HG02938 (cell line): ENCODE measurements at regions not wholly inside any gene's neighbourhood (a gene's known extent, or its start where the extent isn't known, plus 50 kb on each side); places are given as distances from the start of the nearest gene placed in this dataset.
"Not testable (repeated sequence)": the region's sequence is repeated elsewhere in the genome, so short reads cannot be mapped to it uniquely, and the experiment has no call there.

Source experiments
- ATAC-seq: cut with Tn5 transposase; IDR thresholded peaks from one replicate; pipeline ENCODE4 v1.9.1; 2021; ENCODE audit warnings: mild to moderate bottlenecking, moderate library complexity; ENCODE audit not compliant: unreplicated experiment

DNA sequence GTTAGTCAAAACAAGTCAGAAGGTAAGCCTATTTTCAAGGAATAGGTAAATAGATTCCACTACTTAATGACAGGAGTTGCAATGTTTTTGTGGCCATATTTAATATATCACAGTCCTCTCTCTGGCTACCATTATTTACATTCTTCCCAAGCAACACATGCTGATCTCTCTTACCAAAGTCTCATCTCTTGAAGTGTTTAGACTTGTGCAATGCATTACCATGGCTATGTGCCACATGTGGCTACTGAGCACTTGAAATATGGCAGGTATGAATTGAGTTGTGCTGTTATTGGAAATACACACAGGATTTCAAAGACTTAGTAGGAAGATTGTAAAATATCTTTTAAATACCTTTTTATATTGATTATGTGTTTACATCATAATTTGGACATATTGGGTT lies 262.4 kb upstream of the PDE3A start:
- no peak for ATAC-seq

DNA sequence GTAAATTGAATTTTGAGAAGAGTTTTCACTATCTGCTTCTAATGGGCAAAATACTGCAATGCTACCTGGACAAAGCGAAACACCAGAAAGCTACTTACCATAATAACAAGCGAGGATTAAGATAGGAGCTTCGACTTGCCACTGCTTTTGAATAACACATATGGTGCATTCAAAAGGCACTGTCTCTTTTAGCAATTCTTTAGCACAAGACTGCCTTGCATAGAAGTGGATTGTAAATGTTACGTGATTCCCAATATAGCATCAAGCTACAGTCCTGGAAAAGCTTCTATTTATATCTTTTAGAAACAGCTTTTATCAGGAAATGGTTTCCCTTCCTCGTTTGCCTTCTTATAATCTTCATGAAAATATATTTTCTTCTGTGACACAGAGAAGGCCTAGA lies 258.7 kb upstream of the PDE3A start:
- no peak for ATAC-seq

DNA sequence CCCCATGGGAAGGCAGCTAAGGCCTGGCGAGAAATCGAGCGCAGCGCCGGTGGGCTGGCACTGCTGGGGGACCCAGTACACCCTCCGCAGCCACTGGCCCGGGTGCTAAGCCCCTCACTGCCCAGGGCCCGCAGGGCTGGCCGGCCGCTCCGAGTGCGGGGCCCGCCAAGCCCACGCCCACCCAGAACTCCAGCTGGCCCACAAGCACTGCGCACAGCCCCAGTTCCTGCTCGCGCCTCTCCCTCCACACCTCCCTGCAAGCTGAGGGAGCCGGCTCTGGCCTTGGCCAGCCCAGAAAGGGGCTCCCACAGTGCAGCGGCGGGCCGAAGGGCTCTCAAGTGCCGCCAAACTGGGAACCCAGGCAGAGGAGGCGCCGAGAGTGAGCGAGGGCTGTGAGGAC lies 253.0 kb upstream of the PDE3A start:
- ATAC-seq: not testable (repeated sequence)

DNA sequence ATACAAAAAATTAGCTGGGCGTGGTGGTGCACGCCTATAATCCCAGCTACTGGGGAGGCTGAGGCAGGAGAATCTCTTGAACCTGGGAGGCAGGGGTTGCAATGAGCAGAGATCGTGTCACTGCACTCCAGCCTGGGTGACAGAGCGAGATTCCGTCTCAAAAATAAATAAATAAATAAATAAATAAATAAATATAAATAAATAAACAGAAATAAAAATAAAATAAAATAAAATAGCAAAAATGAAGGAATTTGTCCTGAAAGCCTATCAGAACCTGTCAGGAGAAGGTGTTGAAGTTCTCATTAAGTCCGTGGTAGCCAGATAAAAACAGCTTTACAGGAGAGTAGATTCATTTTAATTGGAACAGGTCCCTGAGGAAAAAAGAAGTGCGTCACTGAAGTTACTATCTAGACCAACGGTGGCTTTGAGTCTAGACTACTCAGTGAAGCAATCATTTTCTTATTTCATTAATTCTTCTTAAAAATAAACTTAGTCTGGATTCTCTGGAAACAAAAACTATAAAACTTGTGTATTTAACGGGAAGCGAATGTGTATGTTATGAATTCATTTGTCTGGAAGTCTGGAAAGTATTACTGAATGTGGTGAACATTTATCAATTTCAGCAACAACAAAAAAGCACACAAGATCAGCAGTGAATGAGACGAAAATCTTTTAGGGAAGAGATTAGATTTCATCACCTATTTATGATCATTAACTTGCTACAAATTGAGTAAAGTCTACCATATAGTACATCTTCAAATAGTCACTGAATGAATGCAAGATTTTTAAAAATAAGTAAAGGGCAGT lies 248.5 kb upstream of the PDE3A start:
- ATAC-seq: no peak

DNA sequence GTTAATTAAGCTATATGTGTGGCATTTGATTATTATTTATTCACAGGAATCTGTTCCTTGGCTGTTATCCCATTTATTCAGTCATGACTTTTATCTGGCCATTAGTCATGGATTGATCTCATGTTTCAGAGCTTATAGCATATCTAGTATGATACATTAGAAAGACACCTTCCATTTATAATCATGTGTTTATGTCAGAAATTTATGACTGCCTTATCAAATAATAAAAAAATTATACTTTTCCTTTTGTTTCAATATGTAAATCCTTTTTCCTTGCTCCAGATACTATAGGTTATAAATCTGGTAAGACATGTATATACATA lies 248.0 kb upstream of the PDE3A start:
- no peak for ATAC-seq

DNA sequence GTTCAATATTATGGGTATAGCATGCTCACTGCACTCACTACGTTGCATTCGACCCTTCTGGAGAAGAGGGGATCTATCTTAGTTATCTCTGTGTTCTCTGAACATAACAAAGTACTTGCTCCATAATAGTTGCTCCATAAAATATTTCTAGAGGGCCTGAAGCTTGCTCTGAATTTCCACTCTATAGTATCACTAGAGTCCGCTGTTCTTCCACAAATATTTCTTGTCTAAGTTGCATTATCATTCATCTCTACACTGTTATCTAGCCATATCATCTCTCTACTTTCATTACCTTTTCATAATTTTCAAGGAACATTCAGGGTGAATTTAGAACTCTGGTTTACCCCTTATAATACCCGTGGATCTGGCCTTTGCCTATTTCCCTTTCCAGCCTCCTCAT lies 246.1 kb upstream of the PDE3A start:
- ATAC-seq: no peak

DNA sequence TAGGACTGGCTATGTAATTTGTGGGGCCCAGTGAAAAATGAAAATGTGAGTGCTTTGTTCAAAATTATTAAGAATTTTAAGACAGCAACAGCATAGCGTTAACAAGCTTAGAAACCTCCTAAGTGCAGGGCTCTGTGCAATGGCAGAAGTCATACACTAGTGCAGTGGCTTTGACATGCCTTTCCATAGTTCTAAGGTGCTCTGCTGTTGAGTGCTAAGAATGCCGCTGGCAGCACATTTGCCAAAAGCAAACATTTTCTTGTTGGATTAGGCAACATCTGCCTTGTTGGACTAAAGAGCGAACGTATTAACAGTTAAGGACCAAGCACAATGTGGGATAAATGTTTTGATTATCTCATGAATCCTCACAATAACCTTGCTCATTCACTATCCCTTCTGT lies 244.9 kb upstream of the PDE3A start:
- no peak for ATAC-seq

DNA sequence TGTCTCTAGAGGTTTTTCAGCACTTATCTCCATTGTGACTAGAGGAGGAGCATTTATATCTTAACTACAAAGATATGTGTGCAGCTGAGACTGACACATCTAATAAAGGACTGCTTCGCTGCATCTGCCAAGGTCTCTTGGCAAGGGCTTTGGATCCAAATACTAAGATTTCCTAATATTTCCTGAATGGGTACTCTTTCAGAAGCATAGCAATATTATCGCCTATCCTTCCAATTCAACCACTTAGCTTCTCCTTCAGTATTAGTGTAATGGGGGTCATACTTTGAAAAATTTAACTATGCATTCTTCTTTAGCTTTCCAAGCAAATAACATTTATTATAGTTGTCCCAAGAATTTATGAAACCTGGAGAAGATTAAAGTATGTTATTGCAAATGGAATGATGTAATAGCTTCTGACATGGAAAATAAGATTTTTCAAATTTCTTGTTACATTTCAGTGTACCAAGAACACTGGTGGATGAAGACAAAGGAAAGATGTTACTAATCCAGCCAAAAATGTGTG lies 243.0 kb upstream of the PDE3A start:
- no peak for ATAC-seq

DNA sequence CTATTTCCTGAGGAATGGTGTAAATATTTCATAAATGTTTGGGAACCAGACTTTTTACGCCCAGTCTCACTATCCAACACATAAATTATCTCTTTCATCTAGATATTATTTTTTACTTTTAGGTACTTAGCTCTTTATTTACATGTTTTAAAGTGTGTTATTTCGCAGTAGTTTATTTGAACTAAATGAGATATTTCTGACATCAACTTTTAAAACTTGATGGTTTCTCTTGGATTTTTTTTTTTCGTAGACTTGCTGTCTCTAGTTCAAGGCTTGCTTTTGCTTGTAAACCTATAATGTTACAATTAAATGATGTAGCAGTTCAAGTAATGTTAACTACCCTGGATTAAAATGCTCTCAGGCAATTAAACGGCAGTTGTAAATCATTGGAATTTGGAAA lies 241.7 kb upstream of the PDE3A start:
- no peak for ATAC-seq

DNA sequence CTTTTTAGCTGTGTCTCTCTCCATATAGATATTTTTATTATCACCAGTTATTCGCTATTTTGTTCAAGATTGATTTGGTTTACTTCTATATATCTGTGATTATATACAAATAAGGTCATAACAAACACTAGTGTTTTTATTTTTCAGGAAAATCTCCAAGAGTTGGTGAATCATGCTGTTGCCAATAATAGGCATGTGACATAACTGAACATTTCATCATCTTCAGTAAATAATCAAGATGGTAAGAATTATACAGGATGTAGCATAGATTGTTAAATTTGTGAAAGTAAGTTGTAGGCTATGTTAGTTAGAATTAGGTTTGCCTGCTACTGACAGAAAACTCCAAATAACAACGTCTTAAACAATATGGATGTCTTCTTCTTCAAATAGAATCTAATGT lies 240.9 kb upstream of the PDE3A start:
- ATAC-seq: no peak

DNA sequence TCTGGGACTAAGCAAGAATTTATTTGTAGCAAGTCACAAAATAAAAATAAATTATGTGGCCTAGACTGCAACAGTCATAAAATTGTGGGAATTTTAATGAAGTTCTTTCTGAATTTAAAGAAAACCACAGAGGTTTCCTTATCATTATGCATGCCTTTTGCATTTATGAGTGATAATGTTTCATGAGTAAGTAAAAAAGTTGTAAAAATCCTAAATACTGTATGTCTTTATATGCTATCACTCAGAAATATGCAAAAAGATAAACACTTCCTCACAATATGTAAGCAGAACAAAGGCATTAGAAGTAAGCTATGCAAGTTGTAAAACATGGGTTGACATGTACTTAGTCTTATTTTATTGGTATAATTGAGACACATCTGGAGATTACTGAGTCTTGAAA lies 239.4 kb upstream of the PDE3A start:
- ATAC-seq: no peak

DNA sequence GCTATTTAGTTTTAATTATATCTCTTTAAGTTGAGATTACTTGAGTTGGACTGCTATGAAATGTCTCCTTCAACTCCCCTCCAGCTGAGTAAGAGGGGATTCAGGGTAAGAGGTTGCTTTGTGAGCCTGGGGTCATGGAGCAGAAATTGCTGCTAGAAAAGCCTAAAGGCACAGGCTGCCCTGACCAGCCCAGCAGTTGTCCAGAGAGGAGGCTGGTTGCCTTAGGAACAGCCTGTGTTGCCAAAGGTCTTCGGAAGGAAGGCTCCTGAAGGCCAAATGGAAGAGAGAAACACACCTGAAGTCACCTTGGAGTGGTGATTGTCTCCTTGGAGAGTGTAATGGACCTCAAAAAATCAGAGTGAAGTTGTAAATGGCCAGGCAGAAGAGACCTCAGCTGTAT lies 235.5 kb upstream of the PDE3A start:
- ATAC-seq: no peak

DNA sequence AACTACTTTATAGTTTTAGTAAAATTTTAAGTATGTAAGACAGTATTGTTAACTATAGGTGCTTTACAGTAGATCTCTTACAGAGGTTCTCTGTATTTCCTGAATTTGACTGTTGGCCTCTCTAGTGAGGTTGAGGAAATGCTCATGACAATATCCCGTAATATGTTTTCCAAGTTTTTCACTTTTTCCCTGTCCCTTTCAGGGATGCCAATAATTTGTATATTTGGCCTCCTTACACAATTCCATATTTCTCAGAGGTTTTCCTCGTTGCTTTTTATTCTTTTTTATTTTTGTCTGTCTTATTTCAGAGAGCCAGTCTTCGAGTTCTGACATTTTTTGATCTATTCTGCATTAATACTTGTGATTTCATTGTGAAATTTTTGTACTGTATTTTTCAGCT lies 233.7 kb upstream of the PDE3A start:
- ATAC-seq: no peak

DNA sequence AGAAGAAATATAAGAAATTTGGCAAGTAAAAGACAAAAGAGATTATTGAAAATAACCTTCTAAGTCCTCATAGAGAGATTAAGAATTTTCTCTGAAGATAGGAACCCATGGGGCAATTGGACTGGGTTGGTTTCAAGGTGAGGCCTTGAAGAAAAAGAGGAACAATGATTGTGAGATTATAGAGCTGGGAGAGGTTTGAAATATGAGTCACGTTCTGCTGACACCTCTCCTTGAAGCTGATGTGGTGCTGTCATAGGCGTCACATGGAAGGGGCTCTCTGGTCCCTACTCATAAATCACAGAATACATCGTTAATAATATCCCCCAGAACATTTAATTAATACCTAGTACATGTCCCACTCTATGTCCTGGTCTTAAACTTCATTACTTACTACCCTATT lies 227.6 kb upstream of the PDE3A start:
- ATAC-seq: no peak

DNA sequence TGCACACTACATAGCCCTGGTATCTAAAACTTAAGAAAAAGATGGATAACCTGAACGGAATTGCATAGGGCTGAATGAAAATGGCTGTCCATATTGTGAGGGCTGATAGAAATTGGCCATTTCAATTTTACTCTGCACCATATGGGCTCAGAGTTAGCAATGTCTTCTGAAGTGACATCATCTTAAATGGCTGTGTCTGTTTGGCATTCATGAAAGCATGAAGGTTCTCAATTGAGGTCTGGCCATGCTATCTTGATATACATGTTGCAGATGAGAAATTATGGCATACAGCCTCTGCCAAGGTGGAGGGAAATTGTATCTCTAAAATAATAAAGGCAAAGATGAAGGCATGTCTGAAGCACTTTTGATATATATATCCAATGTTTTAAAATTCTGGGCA lies 226.0 kb upstream of the PDE3A start:
- ATAC-seq: no peak

DNA sequence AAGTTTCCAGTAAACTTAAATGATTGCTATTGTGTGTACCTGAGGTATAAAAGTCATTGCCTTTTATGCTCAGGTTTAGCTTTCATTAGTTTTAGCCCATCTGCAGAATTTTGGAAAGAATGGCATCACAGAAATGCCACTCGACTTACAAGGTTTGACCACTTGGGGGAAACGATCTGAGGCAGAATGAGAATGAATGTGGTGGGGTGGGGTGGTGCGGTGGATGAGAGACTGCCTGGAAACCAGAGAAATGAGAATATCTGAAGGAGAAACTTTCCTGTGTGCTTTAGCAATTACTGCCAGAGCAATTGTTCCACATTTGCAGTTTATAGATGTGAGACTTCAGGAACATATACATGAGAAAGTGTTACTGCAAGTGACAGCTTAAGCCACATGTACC lies 225.4 kb upstream of the PDE3A start:
- no peak for ATAC-seq

DNA sequence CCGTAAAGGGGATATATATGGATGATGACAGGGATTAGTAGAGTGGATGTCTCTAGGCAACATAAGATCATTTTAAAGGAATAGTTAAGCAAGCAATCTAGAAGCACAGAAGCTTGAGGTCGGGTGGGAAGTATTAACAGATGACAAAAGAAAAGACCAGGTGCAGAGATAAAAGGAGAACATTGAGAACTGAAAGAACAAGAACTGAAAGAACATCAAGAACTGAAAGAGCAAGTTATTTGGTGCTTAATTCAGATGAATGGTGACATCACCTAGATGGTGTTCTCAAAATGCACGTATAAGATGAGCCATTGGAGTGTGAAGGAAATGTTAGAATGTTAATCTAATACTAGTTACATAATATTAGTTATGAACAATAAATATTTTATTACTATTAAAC lies 224.0 kb upstream of the PDE3A start:
- ATAC-seq: no peak

DNA sequence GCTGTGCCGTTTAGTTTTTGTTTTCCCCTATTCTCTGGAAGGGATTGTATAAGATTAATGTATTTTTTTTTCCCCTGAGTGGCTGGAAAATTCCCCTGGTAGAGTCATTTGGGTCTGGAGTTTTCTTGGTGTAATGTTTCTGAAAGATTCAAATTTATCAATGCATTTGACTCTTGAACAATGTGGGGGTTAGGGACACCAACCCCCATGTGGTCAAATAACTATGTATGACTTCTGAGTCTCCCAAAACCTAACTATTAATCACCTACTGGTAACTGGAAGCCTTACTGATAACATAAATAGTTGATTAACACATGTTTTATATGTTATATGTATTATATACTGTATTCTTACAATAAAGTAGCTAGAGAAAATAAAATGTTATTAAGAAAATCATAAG lies 220.1 kb upstream of the PDE3A start:
- no peak for ATAC-seq

DNA sequence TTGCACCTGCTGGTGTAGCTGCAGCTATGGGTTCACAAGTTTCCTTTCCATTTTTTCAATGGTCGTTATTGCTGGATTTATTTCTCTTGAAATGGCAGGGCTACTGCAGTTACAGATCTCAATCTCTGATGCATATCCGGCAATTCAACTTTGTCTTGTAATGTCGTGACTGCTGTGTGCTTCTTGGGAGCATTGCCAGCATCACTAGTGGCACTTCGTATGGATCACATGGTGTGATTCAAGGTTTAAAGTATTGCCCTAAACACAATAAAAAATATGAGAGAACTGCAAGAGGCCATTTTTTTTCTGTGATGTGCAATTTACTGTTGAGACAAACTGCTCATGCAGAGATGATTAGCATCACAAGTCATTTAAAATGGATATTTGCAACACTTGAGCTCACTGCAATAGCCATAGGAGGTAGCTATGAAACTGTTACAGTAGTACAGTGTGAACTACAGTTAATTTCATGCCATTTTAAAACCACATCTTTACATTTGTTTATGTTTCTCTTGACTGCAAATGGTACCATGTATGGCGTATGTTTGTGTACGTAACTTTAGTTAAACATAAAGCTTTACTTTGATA lies 217.4 kb upstream of the PDE3A start:
- no peak for ATAC-seq

DNA sequence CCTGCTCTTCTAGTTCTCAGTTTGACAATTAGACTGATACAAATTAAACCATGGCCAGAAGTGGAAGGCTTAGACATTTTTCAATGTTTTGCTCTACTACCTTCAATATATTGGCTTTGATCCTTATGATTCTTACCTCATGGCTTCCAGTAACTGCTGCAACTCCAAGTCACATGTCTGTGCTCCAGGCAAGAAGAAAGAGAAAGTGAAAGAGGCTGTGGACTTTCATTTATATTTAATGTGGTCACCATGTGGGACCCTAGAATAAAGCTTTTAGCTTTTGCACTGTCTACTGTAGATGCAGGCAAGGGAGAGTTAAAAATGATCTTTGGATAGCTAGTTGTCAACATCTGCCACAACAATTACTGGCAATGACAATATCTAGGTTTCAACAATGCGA lies 214.3 kb upstream of the PDE3A start:
- ATAC-seq: no peak

DNA sequence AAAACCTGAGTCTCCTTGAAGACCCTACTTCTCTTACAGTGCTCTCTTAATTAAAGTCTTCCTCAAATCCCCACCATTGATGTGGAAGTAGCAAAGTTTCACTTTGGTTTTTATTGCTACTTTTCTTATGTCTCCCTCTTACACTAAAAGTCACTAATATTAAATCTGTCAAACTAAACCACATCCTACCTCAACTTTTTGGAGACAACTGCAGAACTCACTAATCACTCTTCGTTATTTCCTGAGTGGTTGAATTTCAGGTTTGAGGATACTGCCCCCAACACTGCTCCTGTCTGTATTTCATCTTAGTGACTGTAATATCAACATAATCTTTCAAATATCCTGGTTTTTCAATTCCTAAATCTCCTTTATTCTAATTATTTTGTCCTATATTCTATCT lies 213.0 kb upstream of the PDE3A start:
- no peak for ATAC-seq

DNA sequence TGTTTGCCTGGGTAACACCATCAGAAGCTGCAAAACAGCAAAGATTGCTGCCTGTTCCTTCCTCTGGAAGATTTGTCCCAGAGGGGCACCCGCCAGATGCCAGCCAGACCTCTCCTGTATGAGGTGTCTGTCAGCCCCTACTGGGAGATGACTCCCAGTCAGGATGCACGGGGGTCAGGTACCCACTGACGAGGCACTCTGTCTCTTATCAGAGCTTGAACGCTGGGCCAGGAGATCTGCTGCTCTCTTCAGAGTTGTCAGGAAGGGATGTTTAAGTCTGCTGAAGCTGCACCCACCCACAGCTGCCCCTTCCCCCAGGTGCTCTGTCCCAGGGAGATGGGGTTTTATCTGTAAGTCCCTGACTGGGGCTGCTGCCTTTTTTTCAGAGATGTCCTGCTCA lies 207.4 kb upstream of the PDE3A start:
- not testable (repeated sequence) for ATAC-seq
